HepG2 (cell line): ENCODE measurements at regions not wholly inside any gene's neighbourhood (a gene's known extent, or its start where the extent isn't known, plus 50 kb on each side); places are given as distances from the start of the nearest gene placed in this dataset.

Experiments
- MTA1 ChIP-seq: sonication (generic); formaldehyde crosslinking; IDR thresholded peaks from 2 replicates; pipeline ENCODE4 v1.4.0; 2020; ENCODE audit warnings: missing genetic modification reagents, mild to moderate bottlenecking, borderline replicate concordance
- RXRA ChIP-seq: sonication (generic); formaldehyde crosslinking; IDR thresholded peaks from 2 replicates; pipeline ENCODE4 v1.5.1; 2020; ENCODE audit warnings: missing genetic modification reagents
- SMC3 ChIP-seq: IDR thresholded peaks from 2 replicates; pipeline ENCODE4 v1.6.1; 2011; ENCODE audit warnings: low read length, improper control_type of control experiment
- TBP ChIP-seq: sonication (generic); formaldehyde crosslinking; IDR thresholded peaks from 2 replicates; pipeline ENCODE4 v1.5.0; 2020; ENCODE audit warnings: missing genetic modification reagents
- ZNF766 ChIP-seq: sonication (generic); formaldehyde crosslinking; IDR thresholded peaks from 2 replicates; pipeline ENCODE4 v1.5.0; 2020; ENCODE audit warnings: missing genetic modification reagents, borderline replicate concordance
- TF ChIP-seq, protein P1 (sequence below): sonication (generic); formaldehyde crosslinking; IDR thresholded peaks from 2 replicates; pipeline ENCODE4 v1.4.0; 2020; ENCODE audit warnings: low read depth, mild to moderate bottlenecking, missing genetic modification reagents
- TF ChIP-seq, protein P2 (sequence below): sonication (generic); formaldehyde crosslinking; IDR thresholded peaks from 2 replicates; pipeline ENCODE4 v1.5.0; 2020; ENCODE audit warnings: mild to moderate bottlenecking, missing genetic modification reagents, moderate library complexity

DNA sequence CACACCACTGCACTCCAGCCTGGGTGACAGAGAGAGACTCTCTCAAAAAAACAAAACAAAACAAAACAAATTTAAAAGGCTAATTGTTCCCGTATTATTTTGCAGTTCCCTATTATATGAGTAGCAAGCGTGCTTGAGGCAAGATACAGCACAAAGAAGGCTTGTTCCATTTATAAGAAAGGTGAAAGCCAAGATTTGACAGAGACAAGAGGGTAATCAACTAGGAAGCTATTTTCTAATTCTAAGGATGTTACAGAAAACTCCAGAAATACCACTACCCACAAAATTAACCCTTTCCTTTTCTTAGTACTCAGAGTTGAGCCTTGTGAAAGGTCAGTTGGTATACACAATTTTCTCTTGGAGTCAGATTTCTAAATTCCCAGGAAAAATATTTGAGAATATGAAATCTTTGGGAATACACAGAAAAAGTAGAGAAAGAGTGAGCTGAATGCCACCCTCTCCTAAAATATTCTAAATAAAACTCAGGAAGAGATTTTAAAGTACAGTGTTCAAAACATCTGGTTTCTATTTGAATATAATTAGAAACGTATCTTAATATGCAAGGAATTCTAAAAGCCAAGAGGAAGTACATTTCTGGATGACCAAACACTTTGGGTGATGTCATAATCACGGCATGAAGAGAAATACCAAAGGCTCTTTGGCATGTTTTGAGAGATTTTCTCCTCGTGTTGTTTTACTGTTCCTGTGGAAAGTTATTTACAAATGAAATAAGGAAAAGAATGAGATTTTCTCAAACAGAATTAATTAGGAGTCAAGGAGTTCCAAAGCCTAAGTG lies 63.0 kb upstream of the FLT1 start:
- no peak for TF ChIP-seq TBP (CRISPR knock-in tag)
- TF ChIP-seq MTA1 (CRISPR knock-in tag), result no peak
- TF ChIP-seq, protein P1, sequence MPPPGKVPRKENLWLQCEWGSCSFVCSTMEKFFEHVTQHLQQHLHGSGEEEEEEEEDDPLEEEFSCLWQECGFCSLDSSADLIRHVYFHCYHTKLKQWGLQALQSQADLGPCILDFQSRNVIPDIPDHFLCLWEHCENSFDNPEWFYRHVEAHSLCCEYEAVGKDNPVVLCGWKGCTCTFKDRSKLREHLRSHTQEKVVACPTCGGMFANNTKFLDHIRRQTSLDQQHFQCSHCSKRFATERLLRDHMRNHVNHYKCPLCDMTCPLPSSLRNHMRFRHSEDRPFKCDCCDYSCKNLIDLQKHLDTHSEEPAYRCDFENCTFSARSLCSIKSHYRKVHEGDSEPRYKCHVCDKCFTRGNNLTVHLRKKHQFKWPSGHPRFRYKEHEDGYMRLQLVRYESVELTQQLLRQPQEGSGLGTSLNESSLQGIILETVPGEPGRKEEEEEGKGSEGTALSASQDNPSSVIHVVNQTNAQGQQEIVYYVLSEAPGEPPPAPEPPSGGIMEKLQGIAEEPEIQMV (CRISPR knock-in tag), result no peak
- TF ChIP-seq RXRA (CRISPR knock-in tag), result no peak
- TF ChIP-seq, protein P2, sequence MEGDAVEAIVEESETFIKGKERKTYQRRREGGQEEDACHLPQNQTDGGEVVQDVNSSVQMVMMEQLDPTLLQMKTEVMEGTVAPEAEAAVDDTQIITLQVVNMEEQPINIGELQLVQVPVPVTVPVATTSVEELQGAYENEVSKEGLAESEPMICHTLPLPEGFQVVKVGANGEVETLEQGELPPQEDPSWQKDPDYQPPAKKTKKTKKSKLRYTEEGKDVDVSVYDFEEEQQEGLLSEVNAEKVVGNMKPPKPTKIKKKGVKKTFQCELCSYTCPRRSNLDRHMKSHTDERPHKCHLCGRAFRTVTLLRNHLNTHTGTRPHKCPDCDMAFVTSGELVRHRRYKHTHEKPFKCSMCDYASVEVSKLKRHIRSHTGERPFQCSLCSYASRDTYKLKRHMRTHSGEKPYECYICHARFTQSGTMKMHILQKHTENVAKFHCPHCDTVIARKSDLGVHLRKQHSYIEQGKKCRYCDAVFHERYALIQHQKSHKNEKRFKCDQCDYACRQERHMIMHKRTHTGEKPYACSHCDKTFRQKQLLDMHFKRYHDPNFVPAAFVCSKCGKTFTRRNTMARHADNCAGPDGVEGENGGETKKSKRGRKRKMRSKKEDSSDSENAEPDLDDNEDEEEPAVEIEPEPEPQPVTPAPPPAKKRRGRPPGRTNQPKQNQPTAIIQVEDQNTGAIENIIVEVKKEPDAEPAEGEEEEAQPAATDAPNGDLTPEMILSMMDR (CRISPR knock-in tag), result no peak
- TF ChIP-seq ZNF766 (CRISPR knock-in tag), result no peak
- no peak for TF ChIP-seq SMC3
